Large intestine (tissue), 3 donors: ENCODE measurements at regions not wholly inside any gene's neighbourhood (a gene's known extent, or its start where the extent isn't known, plus 50 kb on each side); places are given as distances from the start of the nearest gene placed in this dataset.
"Not testable (repeated sequence)": the region's sequence is repeated elsewhere in the genome, so short reads cannot be mapped to it uniquely, and the experiment has no call there.

ENCODE experiments used
- DNase-seq, 2 donors: peaks; one replicate each; pipeline versions ENCODE4 v3.0.0 to v3.0.0-alpha.2; 2013
- H3K27ac ChIP-seq: one replicate; pipeline ENCODE4 v1.5.1; 2013; ENCODE audit warnings: low read length
- H3K27me3 ChIP-seq: 2 replicates; pipeline ENCODE4 v1.6.1; 2013; ENCODE audit warnings: low read length; ENCODE audit not compliant: control insufficient read depth, insufficient read depth
- H3K36me3 ChIP-seq: 2 replicates; pipeline ENCODE4 v1.6.1; 2013; ENCODE audit warnings: low read length; ENCODE audit not compliant: control insufficient read depth, insufficient read depth
- H3K4me1 ChIP-seq: one replicate; pipeline ENCODE4 v1.6.1; 2013; ENCODE audit warnings: low read length; ENCODE audit not compliant: control insufficient read depth, insufficient read depth
- H3K4me3 ChIP-seq: one replicate; pipeline ENCODE4 v1.5.1; 2013; ENCODE audit warnings: low read length
- H3K9me3 ChIP-seq: one replicate; pipeline ENCODE4 v1.6.1; 2013; ENCODE audit warnings: mild to moderate bottlenecking, low read depth, low read length, moderate library complexity; ENCODE audit not compliant: control insufficient read depth
- WGBS: methylation state at CpG from one replicate; pipeline ENCODE4 v1.1.5; 2013; ENCODE audit warnings: low lambda C conversion rate; ENCODE audit not compliant: insufficient coverage; 5-methylcytosine and 5-hydroxymethylcytosine counted together

DNA sequence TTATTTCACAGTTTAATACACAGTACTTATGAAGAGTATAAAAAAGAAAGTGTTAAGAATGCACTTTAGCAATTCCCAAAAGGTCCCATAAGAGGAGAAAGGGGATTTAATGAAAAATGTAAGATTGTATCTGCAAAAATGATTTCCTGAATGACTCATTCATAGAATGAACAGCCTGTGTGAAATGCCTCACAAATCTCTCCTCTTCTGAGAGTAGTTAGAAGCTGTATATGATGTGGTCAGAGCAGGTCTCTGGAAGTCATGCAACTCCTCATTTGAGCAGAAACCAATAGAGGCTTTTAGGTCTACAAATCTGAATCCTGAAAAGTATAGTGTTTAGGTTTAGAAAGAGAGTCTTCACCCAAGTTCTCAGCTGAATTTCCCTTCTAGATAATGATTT lies 381.3 kb upstream of the INTU start:
- Histone ChIP-seq H3K4me1 (no peaks in the 10 kb centered on the region), H3K27ac (no peak overlapping the region), H3K36me3 (no peaks in the 10 kb centered on the region), H3K27me3 (no peaks in the 10 kb centered on the region), H3K9me3 (no peaks in the 10 kb centered on the region), H3K4me3 (no peak overlapping the region)
- no peak for DNase-seq

DNA sequence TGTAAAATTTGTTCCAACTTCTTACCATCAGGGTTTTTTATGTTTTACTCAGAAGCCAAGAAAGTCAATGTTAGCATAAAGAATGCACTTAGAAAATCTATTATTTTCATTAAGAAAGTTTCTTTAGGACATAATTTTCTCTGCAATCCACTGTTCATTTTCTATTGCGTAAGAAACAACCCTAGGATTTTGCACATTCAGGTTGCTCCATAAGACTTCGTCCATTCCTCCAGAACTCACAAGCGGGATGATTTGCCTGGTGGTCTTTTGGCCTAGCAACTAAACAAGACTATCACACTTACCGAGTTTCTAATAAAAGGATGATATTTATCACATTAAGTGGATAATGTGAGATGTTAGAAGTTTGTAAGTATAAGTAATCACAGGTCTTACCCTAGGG lies 376.3 kb upstream of the INTU start:
- Histone ChIP-seq H3K27me3 (no peaks in the 10 kb centered on the region), H3K9me3 (no peaks in the 10 kb centered on the region), H3K36me3 (no peaks in the 10 kb centered on the region), H3K4me1 (no peaks in the 10 kb centered on the region), H3K27ac (no peak overlapping the region), H3K4me3 (no peak overlapping the region)
- WGBS, result 100% methylated on average over 1 of the region's 4 CpGs
- no peak for DNase-seq

DNA sequence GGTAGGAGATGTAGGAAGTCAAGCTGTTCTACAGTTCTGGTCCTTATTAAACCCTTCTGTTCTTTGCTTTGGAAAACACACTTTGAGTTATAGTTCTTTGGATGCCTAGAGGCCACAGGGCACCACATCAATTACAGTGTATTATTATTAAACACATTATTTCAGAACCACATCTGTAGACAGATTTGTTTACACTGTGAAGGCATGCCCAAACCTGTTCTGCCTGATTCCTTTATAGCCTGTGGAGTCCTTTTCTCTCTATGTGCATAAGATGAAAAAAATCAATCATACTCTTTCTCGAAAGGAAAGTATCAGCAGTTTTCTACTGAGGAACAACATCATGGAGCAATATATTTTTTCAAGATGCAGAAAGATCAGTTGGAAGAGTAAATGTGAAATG lies 371.3 kb upstream of the INTU start:
- Histone ChIP-seq H3K4me1 (no peaks in the 10 kb centered on the region), H3K27ac (no peak overlapping the region), H3K36me3 (no peaks in the 10 kb centered on the region), H3K4me3 (no peak overlapping the region), H3K9me3 (no peaks in the 10 kb centered on the region), H3K27me3 (no peaks in the 10 kb centered on the region)
- no peak for DNase-seq
- WGBS, result 50% methylated on average over 1 of the region's 1 CpG

DNA sequence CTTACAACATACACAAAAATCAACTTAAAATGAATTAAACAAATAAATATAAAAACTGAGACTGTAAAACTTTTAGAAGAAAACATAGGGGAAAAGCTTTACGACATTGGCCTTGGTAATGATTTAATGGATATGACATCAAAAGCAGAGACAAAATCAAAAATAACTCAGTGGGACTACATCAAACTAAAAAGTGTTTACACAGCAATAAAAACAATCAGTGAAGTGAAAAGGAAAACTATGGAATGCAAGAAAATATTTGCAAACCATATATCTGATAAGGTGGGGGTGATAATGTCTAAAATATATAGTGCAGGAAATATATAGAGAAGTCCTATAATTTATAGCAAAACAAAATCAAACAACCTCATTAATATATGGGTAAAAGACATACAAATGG lies 364.4 kb upstream of the INTU start:
- Histone ChIP-seq H3K4me1 (no peaks in the 10 kb centered on the region), H3K27me3 (no peaks in the 10 kb centered on the region), H3K9me3 (no peaks in the 10 kb centered on the region), H3K36me3 (no peaks in the 10 kb centered on the region), H3K4me3 (no peak overlapping the region), H3K27ac (no peak overlapping the region)
- 86% methylated on average over 1 of the region's 1 CpG for WGBS
- no peak for DNase-seq

DNA sequence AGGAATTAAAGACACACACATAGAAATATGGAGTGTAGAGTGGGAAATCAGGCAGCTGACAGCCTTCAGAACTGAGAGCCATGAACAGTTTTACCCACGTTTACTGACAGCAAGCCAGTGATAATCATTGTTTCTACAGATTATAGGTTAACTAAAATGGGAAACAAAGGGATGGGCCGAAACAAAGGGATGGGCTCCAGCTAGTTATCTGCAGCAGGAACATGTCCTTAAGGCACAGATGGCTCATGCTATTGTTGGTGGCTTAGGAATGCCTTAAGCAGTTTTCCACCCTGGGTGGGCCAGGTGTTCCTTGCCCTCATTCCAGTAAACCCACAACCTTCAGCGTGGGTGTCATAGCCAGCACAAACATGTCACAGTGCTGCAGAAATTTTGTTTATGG lies 355.7 kb upstream of the INTU start:
- not testable (repeated sequence) for H3K27ac ChIP-seq, DNase-seq

DNA sequence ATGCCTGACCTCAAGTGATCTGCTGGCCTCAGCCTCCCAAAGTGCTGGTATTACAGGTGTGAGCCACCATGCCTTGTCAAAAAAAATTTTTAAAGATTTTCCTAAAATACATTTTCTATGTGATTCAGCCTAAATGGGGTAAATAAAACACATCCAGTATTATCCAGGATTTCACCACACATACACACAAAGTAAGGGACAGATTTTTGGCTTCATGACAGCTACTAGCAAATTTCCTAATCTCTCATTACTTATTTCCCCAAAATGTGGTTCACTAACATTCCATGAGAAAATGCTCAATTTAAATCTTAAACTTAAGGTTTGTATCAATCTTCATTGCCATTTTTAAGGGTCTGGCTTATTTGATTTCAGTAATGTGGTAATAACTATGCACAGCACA lies 348.5 kb upstream of the INTU start:
- no peak for DNase-seq
- H3K4me3 ChIP-seq, result no peak overlapping the region
- no peaks in the 10 kb centered on the region for H3K36me3 ChIP-seq
- no peaks in the 10 kb centered on the region for H3K9me3 ChIP-seq
- H3K27ac ChIP-seq, result no peak overlapping the region
- H3K4me1 ChIP-seq, result no peaks in the 10 kb centered on the region
- no peaks in the 10 kb centered on the region for H3K27me3 ChIP-seq

More for the DNA sequence above, 355.7 kb upstream of the INTU start:
- H3K36me3 ChIP-seq, H3K4me1 ChIP-seq, H3K9me3 ChIP-seq, H3K4me3 ChIP-seq, H3K27me3 ChIP-seq: not testable (repeated sequence)
- WGBS, result no CpG with 5 or more reads among the region's 3 CpGs

DNA sequence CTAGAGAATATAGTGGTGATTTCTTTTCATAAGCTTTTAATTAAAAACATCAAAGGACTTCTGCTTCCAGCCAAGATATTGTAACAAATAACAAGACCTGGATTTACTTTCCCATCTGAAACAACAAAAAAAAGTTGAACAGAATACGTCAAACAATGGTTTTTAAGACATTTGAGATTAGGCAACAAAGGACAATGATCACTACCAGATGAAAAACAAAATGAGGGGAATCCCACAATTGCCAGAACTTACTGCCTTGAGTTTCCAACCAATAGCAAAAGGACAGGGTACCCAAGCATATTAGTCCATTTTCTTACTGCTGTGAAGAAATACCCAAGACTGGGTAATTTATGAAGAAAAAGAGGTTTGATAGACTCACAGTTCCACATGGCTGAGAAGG lies 341.4 kb upstream of the INTU start:
- H3K27me3 ChIP-seq, result no peaks in the 10 kb centered on the region
- H3K9me3 ChIP-seq, result peaks cover 3% of the 10 kb centered on the region
- no peaks in the 10 kb centered on the region for H3K4me1 ChIP-seq
- H3K27ac ChIP-seq, result no peak overlapping the region
- no peaks in the 10 kb centered on the region for H3K36me3 ChIP-seq
- H3K4me3 ChIP-seq, result no peak overlapping the region
- DNase-seq, result no peak
- WGBS, result no CpG with 5 or more reads among the region's 1 CpG

DNA sequence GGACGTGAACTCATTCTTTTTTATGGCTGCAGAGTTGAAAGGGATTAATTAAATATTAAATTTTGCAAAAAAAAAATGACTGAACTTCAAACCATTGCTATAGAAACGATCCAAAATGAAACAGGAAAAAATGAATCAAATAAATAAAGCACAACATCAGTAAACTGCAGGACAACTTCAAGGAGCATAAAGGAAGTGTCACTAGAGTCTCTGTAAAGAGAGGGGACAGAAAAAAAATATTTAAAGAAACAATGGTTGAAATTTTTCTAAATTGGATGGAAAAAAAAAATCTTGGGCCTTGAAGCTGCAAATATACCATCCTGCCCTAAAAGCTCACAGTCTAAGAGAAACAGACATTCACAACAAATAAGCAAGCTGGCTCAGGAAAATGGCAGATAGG lies 339.3 kb upstream of the INTU start:
- Histone ChIP-seq H3K9me3 (peaks cover 3% of the 10 kb centered on the region), H3K4me1 (no peaks in the 10 kb centered on the region), H3K27me3 (no peaks in the 10 kb centered on the region), H3K4me3 (no peak overlapping the region), H3K36me3 (no peaks in the 10 kb centered on the region), H3K27ac (no peak overlapping the region)
- WGBS, result 57% methylated on average over 1 of the region's 2 CpGs
- DNase-seq, result no peak

DNA sequence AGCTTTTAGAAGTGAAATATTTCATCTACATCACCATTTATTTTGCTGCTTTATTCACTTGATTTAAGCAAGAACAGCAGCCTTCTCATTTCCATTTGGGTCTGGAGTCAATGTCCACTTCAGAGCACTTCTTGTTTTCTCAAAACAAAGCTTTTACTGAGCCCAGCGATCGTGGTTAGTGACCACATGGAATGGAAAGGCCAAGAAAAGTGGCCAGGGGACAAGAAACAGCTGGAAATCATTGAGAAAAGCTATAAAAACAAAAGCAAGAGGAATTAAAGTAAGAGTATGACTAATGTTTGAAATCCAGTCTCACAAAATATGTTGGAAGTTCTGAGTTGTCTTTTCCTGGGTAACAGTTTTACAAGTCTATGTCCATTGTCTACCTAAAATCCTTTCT lies 328.4 kb upstream of the INTU start:
- Histone ChIP-seq H3K9me3 (peaks cover 8% of the 10 kb centered on the region), H3K36me3 (no peaks in the 10 kb centered on the region), H3K27ac (no peak overlapping the region), H3K27me3 (no peaks in the 10 kb centered on the region), H3K4me1 (no peaks in the 10 kb centered on the region), H3K4me3 (no peak overlapping the region)
- no peak for DNase-seq
- WGBS, result 71% methylated on average over 2 of the region's 2 CpGs

DNA sequence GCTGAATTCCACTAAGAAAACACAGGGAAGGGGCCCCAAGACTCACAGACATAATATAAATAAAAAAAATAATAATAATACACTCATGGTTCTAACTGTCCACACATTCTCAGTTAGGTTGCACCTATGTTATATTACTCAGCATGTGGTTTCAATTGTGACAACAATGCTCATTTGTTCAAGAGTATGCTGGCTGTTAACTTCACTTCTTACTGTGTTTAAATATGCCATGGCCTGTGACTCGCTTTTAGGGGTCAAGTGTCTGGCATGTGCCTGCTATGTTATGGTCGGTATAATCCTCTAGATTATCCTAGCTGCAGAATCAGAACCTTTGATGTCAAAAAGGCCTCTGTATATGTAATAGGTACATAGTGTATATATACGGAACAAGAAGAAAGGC lies 324.8 kb upstream of the INTU start:
- Histone ChIP-seq H3K36me3 (no peaks in the 10 kb centered on the region), H3K4me1 (no peaks in the 10 kb centered on the region), H3K27ac (no peak overlapping the region), H3K27me3 (no peaks in the 10 kb centered on the region), H3K9me3 (no peaks in the 10 kb centered on the region), H3K4me3 (no peak overlapping the region)
- WGBS, result no CpG with 5 or more reads among the region's 3 CpGs
- no peak for DNase-seq

DNA sequence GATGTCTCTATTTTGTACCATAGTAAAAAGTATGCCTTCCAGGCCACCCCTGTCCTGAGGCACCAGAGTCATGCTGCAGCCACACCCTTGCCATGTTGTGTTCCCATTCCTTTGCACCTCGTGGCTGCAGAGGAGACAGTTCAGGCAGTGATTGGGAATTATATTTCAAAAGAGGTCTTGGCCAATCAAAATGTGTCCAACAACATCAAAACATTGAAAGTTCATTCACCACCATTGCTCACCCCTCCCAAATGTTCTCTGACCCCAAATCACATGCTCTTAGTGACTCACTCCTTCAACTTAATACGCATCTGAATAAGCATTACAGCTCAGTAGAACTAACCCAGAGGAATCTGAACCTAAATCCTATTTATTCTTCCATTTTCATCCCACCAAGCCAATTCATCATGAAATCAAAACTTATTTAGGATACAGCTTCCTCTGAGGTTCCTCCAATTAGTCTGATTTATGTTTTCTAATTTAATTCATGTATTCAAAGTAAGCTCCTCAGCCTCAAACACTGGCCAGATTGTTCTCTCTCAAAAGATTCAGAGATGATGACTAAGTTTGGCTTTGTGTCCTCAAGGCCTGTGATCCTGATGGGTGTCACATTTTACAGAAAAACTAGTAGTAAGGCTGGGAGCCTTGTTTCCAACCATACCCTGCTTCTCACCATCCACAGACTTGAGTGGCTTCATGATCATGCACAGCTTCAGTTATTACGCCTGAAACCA lies 323.2 kb upstream of the INTU start:
- no peaks in the 10 kb centered on the region for H3K27me3 ChIP-seq
- no peak overlapping the region for H3K27ac ChIP-seq
- WGBS, result 100% methylated on average over 1 of the region's 3 CpGs
- no peak overlapping the region for H3K4me3 ChIP-seq
- H3K9me3 ChIP-seq, result peaks cover 6% of the 10 kb centered on the region
- H3K36me3 ChIP-seq, result no peaks in the 10 kb centered on the region
- DNase-seq, result no peak
- no peaks in the 10 kb centered on the region for H3K4me1 ChIP-seq
